DOHH2 (cell line): ENCODE measurements at regions not wholly inside any gene's neighbourhood (a gene's known extent, or its start where the extent isn't known, plus 50 kb on each side); places are given as distances from the start of the nearest gene placed in this dataset.

Experiments
- H3F3A ChIP-seq: fragments of 200-600 bp; sonication (generic), shearing (Covaris generic); 2 replicates; pipeline ENCODE4 v1.6.0; 2016; ENCODE audit warnings: antibody characterized with exemption, mild to moderate bottlenecking; ENCODE audit not compliant: control insufficient read depth, insufficient read depth
- H3K27ac ChIP-seq: fragments of 200-600 bp; sonication (generic); 2 replicates; pipeline ENCODE4 v1.5.1; 2014; ENCODE audit warnings: low read depth, mild to moderate bottlenecking, low read length, moderate library complexity
- H3K27me3 ChIP-seq: fragments of 200-600 bp; sonication (generic); 2 replicates; pipeline ENCODE4 v1.6.1; 2014; ENCODE audit warnings: mild to moderate bottlenecking, low read length, mixed read lengths; ENCODE audit not compliant: control insufficient read depth
- H3K36me3 ChIP-seq: fragments of 200-600 bp; sonication (generic); 2 replicates; pipeline ENCODE4 v1.6.1; 2014; ENCODE audit warnings: mild to moderate bottlenecking, low read length, moderate library complexity, mixed read lengths; ENCODE audit not compliant: control insufficient read depth
- H3K4me1 ChIP-seq: fragments of 200-600 bp; sonication (generic); 2 replicates; pipeline ENCODE4 v1.6.1; 2014; ENCODE audit warnings: mild to moderate bottlenecking, low read length, mixed read lengths; ENCODE audit not compliant: control insufficient read depth
- H3K4me2 ChIP-seq: fragments of 200-600 bp; sonication (generic); 2 replicates; pipeline ENCODE4 v1.6.0; 2014; ENCODE audit warnings: mild to moderate bottlenecking, low read length, moderate library complexity
- H3K4me3 ChIP-seq: fragments of 200-600 bp; sonication (generic); 2 replicates; pipeline ENCODE4 v1.5.1; 2014; ENCODE audit warnings: mild to moderate bottlenecking, low read length, mixed read lengths
- H3K79me2 ChIP-seq: fragments of 200-600 bp; sonication (generic); 2 replicates; pipeline ENCODE4 v1.6.1; 2014; ENCODE audit warnings: mild to moderate bottlenecking, low read length, mixed read lengths; ENCODE audit not compliant: control insufficient read depth
- H3K9me2 ChIP-seq: fragments of 200-600 bp; sonication (generic); replicated peaks from 2 replicates; pipeline ENCODE4 v1.6.1; 2014; ENCODE audit warnings: mild to moderate bottlenecking, low read length, mixed read lengths; ENCODE audit not compliant: control insufficient read depth
- H3K9me3 ChIP-seq: fragments of 200-600 bp; sonication (generic); 2 replicates; pipeline ENCODE4 v1.6.1; 2014; ENCODE audit warnings: antibody characterized with exemption, low read length, mixed read lengths; ENCODE audit not compliant: control insufficient read depth, insufficient read depth
- H4K20me1 ChIP-seq: fragments of 200-600 bp; sonication (generic); 2 replicates; pipeline ENCODE4 v1.6.0; 2014; ENCODE audit warnings: low read depth, mild to moderate bottlenecking, antibody characterized with exemption, low read length, moderate library complexity; ENCODE audit not compliant: control insufficient read depth, insufficient read depth
- CTCF ChIP-seq: fragments of 200-600 bp; sonication (generic); IDR thresholded peaks from one replicate; pipeline ENCODE4 v1.5.1; 2014; ENCODE audit warnings: antibody characterized with exemption, mild to moderate bottlenecking, low read depth, low read length; ENCODE audit not compliant: poor library complexity, severe bottlenecking
- EZH2phosphoT487 ChIP-seq: fragments of 200-600 bp; sonication (generic); IDR thresholded peaks from 2 replicates; pipeline ENCODE4 v1.6.1; 2017; ENCODE audit warnings: borderline replicate concordance, mild to moderate bottlenecking, antibody characterized with exemption, low read length, moderate library complexity, mixed read lengths

GRCh38 chr2:16716024-16716423 lies 50.4 kb upstream of the CYRIA start:
- Histone ChIP-seq H3K27ac (no peak overlapping the region), H3K36me3 (no peaks in the 10 kb centered on the region), H3K4me3 (no peak overlapping the region), H3K4me1 (peaks cover 44% of the 10 kb centered on the region), H3K4me2 (no peak overlapping the region), H3K27me3 (no peaks in the 10 kb centered on the region), H3K9me3 (no peaks in the 10 kb centered on the region), H3F3A (no peaks in the 10 kb centered on the region), H4K20me1 (no peaks in the 10 kb centered on the region), H3K9me2 (no peaks in the 10 kb centered on the region), H3K79me2 (no peaks in the 10 kb centered on the region)
- TF ChIP-seq CTCF, result no peak
- no peak for TF ChIP-seq EZH2phosphoT487
